ENCODE measurements at regions not wholly inside any gene's neighbourhood (a gene's known extent, or its start where the extent isn't known, plus 50 kb on each side); places are given as distances from the start of the nearest gene placed in this dataset.

- H3K9ac ChIP-seq (ENCODE audit: low read length): no peak overlapping the region
- no peak overlapping the region for H2AFZ ChIP-seq (ENCODE audit: low read length)
- no peaks in the 10 kb centered on the region for H3K9me2 ChIP-seq (replicated peaks; ENCODE audit: low read length)
- CTCF ChIA-PET: no interaction called here
- no peak overlapping the region for H3K4me2 ChIP-seq (ENCODE audit: low read length)
- H3K4me3 ChIP-seq (ENCODE audit: low read length): no peak overlapping the region
- no peaks in the 10 kb centered on the region for H3K9me3 ChIP-seq (ENCODE audit: low read length)
- H3F3A ChIP-seq (ENCODE audit: low read length, unreplicated experiment): no peaks in the 10 kb centered on the region
- TF ChIP-seq EZH2 (IDR thresholded peaks at IDR 0.05; ENCODE audit: low read length, unreplicated experiment) (no peak), CTCF (conservative IDR thresholded peaks at IDR 0.05; ENCODE audit: low read depth, low read length) (no peak), EZH2phosphoT487 (IDR thresholded peaks at IDR 0.05; ENCODE audit: borderline replicate concordance, low read length) (no peak)
- POLR2A ChIA-PET (ENCODE audit: unreplicated experiment): no interaction called here
- no peaks in the 10 kb centered on the region for H3K36me3 ChIP-seq (ENCODE audit: low read depth, low read length)
- H3K4me1 ChIP-seq (ENCODE audit: insufficient read depth, low read length): no peaks in the 10 kb centered on the region
- H3K79me2 ChIP-seq (ENCODE audit: low read length): no peaks in the 10 kb centered on the region
- no peak overlapping the region for H3K27ac ChIP-seq (ENCODE audit: low read length)
- H3K27me3 ChIP-seq (ENCODE audit: low read length): peaks cover 81% of the 10 kb centered on the region
- no TSS peak for BruUV-seq (replicated peaks)
- no peak for ATAC-seq
- DNase-seq: no peak
- intact Hi-C loops (cut with micrococcal nuclease): no loop called here
- H4K20me1 ChIP-seq (ENCODE audit: low read length): no peaks in the 10 kb centered on the region
These were observed 74.8 kb upstream of the KIF16B start for GRCh38 chr20:16647875-16648597.

GRCh38 chr20:16641511-16642023, 68.3 kb upstream of the KIF16B start:
- CTCF ChIA-PET: no interaction called here
- Histone ChIP-seq H3K27me3 (ENCODE audit: low read length) (peaks cover 68% of the 10 kb centered on the region), H4K20me1 (ENCODE audit: low read length) (no peaks in the 10 kb centered on the region), H3F3A (ENCODE audit: low read length, unreplicated experiment) (no peaks in the 10 kb centered on the region), H3K9ac (ENCODE audit: low read length) (no peak overlapping the region), H2AFZ (ENCODE audit: low read length) (no peak overlapping the region), H3K9me2 (replicated peaks; ENCODE audit: low read length) (no peaks in the 10 kb centered on the region), H3K4me1 (ENCODE audit: insufficient read depth, low read length) (no peaks in the 10 kb centered on the region), H3K4me2 (ENCODE audit: low read length) (no peak overlapping the region), H3K27ac (ENCODE audit: low read length) (no peak overlapping the region), H3K79me2 (ENCODE audit: low read length) (no peaks in the 10 kb centered on the region), H3K36me3 (ENCODE audit: low read depth, low read length) (no peaks in the 10 kb centered on the region), H3K4me3 (ENCODE audit: low read length) (no peak overlapping the region), H3K9me3 (ENCODE audit: low read length) (no peaks in the 10 kb centered on the region)
- no peak for TF ChIP-seq EZH2 (IDR thresholded peaks at IDR 0.05; ENCODE audit: low read length, unreplicated experiment)
- no peak for TF ChIP-seq CTCF (conservative IDR thresholded peaks at IDR 0.05; ENCODE audit: low read depth, low read length)
- no peak for TF ChIP-seq EZH2phosphoT487 (IDR thresholded peaks at IDR 0.05; ENCODE audit: borderline replicate concordance, low read length)
- DNase-seq (no peak), ATAC-seq (no peak)
- POLR2A ChIA-PET (ENCODE audit: unreplicated experiment): no interaction called here
- intact Hi-C loops (cut with micrococcal nuclease): no loop called here
- BruUV-seq (replicated peaks): no TSS peak

Data from PC-3 (cell line).